ENCODE measurements at regions not wholly inside any gene's neighbourhood (a gene's known extent, or its start where the extent isn't known, plus 50 kb on each side); places are given as distances from the start of the nearest gene placed in this dataset.

- DNase-seq (ENCODE audit: low read depth in 4 of 4, low spot score in 3 of 4) = peak in 2 of 4 donors; percentile 3 to 4
These were observed 63.4 kb upstream of the CARD18 start for GRCh38 chr11:105202844-105203548.

GRCh38 chr11:105202422-105202821 is 62.9 kb upstream of the CARD18 start:
- no peak for DNase-seq (ENCODE audit: low read depth in 4 of 4, low spot score in 3 of 4)

- DNase-seq (ENCODE audit: low read depth in 4 of 4, low spot score in 3 of 4) = no peak
These were observed 61.6 kb upstream of the CARD18 start for GRCh38 chr11:105201166-105201565.

DNA sequence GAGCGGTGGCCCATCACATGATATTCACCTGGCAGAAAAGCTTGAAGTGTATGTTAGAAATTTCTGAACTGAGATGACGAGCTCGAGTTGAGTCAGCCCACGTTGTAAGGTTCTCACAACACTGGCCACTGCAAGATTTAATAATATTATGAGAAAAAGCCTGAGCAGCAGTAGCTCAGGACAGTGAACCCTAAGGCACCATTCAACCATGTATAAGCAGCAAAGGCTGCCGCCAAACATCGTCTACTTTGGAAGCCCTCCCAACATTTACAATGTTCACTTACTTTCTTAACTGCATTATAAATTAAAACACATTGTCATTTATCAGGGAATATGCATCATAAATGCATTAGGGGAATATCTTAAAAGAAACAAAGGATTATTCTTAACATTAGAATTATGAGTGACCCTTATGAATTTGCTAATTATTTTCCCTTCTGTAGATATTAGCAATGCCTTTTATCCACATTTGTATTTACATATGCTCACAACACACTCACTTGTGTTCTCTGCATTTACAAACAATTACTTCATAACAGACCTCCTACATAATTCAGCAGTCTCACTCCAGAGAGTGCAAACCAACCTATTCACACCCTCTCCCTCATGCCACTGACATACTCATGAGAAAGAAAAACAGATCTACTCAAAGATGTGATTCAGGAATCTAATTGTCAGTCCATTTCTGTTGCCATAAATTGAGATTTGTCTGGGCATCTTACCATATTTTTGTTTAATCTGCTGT is 57.7 kb upstream of the CARD18 start:
- no peak for DNase-seq (ENCODE audit: low read depth in 4 of 4, low spot score in 3 of 4)

DNA sequence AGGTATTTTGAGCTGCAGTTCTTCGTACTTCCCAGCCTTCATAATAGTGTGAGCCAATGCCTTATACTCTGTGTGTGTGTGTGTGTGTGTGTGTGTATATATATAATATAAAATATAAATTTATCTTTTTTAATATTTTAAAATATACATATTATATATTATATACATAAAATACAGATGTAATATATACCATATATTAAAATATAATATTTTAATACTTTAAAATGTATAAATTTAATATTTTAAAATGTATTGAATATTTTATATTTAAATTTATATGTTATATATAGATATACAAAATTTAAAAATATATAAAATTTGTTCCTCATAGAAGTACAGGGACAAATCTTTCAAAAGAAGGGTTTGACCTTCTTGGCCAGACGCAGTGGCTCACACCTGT is 53.7 kb upstream of the CARD18 start:
- DNase-seq (ENCODE audit: low read depth in 4 of 4, low spot score in 3 of 4) = no peak

GRCh38 chr11:105192115-105192514 is 52.5 kb upstream of the CARD18 start:
- DNase-seq (ENCODE audit: low read depth in 4 of 4, low spot score in 3 of 4) = no peak

DNA sequence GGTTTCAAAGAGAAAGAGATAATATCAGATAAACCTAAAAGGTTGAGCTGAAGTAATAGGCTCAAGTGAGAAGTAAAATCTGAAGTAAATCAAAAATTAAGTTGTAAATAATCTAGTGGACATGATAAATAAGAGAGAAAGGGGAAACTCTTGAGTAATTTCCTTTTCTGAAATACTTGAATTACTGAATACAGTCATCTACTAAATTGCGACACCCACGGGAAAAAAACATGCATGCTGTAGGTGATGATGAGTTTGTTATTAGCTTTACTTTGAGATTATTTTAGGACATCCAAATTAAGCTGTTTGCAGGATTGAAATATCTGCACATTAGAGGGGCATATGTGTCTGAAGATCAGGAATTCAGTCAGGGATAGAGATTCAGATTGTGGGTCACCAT is 50.0 kb upstream of the CARD18 start:
- DNase-seq (ENCODE audit: low read depth in 4 of 4, low spot score in 3 of 4) = no peak

Data from right renal pelvis (tissue), 4 donors.